Fibroblast of lung (primary cell): ENCODE measurements at regions not wholly inside any gene's neighbourhood (a gene's known extent, or its start where the extent isn't known, plus 50 kb on each side); places are given as distances from the start of the nearest gene placed in this dataset.

Source experiments
- DNase-seq, 2 donors: peaks; one replicate each; pipeline versions ENCODE4 v3.0.0 to v3.0.0-alpha.2; 2010; ENCODE audit warnings: low read depth in 2 of 2
- H2AFZ ChIP-seq: 2 replicates; pipeline ENCODE4 v1.5.1; 2012; ENCODE audit warnings: low read length, control low read depth, inconsistent platforms
- H3K27ac ChIP-seq: 2 replicates; pipeline ENCODE4 v1.5.1; 2011; ENCODE audit warnings: low read length, control low read depth; ENCODE audit not compliant: insufficient read depth
- H3K27me3 ChIP-seq: 2 replicates; pipeline ENCODE4 v1.5.1; 2011; ENCODE audit warnings: mild to moderate bottlenecking, low read length; ENCODE audit not compliant: control insufficient read depth, insufficient read depth
- H3K36me3 ChIP-seq: 2 replicates; pipeline ENCODE4 v1.5.1; 2011; ENCODE audit warnings: low read length; ENCODE audit not compliant: control insufficient read depth, insufficient read depth
- H3K4me1 ChIP-seq: 2 replicates; pipeline ENCODE4 v1.5.1; 2011; ENCODE audit warnings: low read length; ENCODE audit not compliant: control insufficient read depth, insufficient read depth; ENCODE audit errors: extremely low read depth
- H3K4me2 ChIP-seq: 2 replicates; pipeline ENCODE4 v1.5.1; 2011; ENCODE audit warnings: low read length, control low read depth; ENCODE audit not compliant: insufficient read depth; ENCODE audit errors: extremely low read depth
- H3K4me3 ChIP-seq, 4 experiments: fragments of 200-600 bp in 1 of 4; sonication (generic) in 1 of 4; replicated peaks in 1 of 4; 2 replicates each; pipeline ENCODE4 v1.5.1; 2011 to 2016; ENCODE audit warnings: low read length in 4 of 4, low read depth in 3 of 4, mild to moderate bottlenecking in 3 of 4, control low read depth in 2 of 4, inconsistent platforms in 1 of 4, mixed read lengths in 1 of 4; ENCODE audit not compliant: insufficient read depth in 1 of 4; ENCODE audit errors: control extremely low read depth in 1 of 4
- H3K79me2 ChIP-seq: 2 replicates; pipeline ENCODE4 v1.5.1; 2012; ENCODE audit warnings: mild to moderate bottlenecking, low read length, inconsistent platforms; ENCODE audit not compliant: control insufficient read depth, insufficient read depth
- H3K9ac ChIP-seq: 2 replicates; pipeline ENCODE4 v1.5.1; 2011; ENCODE audit warnings: mild to moderate bottlenecking, low read length, control low read depth; ENCODE audit not compliant: insufficient read depth
- H3K9me3 ChIP-seq: 2 replicates; pipeline ENCODE4 v1.5.1; 2012; ENCODE audit warnings: low read depth, low read length; ENCODE audit not compliant: control insufficient read depth, insufficient read depth
- H4K20me1 ChIP-seq: 2 replicates; pipeline ENCODE4 v1.5.1; 2011; ENCODE audit warnings: low read length; ENCODE audit not compliant: control insufficient read depth, insufficient read depth; ENCODE audit errors: extremely low read depth
- EZH2 ChIP-seq: IDR thresholded peaks from 2 replicates; pipeline ENCODE4 v1.5.1; 2012; ENCODE audit warnings: low read length, control low read depth, mild to moderate bottlenecking; ENCODE audit errors: missing control alignments
- TF ChIP-seq, protein P1 (sequence below), 2 donors: IDR thresholded peaks in 1 of 2; conservative IDR thresholded peaks in 1 of 2; 1 replicate in 1 of 2; 2 replicates in 1 of 2; pipeline ENCODE4 v1.5.1; 2011 to 2012; ENCODE audit warnings: low read length in 2 of 2, control low read depth in 1 of 2, inconsistent platforms in 1 of 2, low read depth in 1 of 2, mild to moderate bottlenecking in 1 of 2

DNA sequence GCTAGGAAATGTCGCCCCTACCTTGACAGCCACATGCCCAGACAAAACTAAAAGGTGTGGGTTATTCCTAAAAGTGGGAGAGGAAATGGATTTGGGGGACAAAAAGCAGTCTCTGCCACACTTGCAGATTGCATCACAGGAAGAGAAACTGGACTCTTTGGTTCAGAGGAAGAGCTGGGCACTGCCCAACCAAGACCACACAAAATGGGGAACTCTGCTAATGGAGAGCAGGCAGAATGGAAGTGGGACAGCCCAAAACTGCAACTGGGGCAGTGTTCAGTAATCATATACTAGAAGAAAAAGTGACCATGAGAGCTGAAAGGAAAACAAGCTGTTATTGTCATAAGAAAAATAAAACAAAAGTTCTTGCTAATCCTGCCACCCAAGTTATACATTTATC lies 138.9 kb upstream of the FRMD4B start:
- H3K79me2 ChIP-seq = no peaks in the 10 kb centered on the region
- H3K4me1 ChIP-seq = no peaks in the 10 kb centered on the region
- no peak for DNase-seq
- no peaks in the 10 kb centered on the region for H4K20me1 ChIP-seq
- H2AFZ ChIP-seq = no peak overlapping the region
- H3K36me3 ChIP-seq = no peaks in the 10 kb centered on the region
- no peaks in the 10 kb centered on the region for H3K9me3 ChIP-seq
- no peak overlapping the region for H3K4me3 ChIP-seq
- TF ChIP-seq, protein P1, sequence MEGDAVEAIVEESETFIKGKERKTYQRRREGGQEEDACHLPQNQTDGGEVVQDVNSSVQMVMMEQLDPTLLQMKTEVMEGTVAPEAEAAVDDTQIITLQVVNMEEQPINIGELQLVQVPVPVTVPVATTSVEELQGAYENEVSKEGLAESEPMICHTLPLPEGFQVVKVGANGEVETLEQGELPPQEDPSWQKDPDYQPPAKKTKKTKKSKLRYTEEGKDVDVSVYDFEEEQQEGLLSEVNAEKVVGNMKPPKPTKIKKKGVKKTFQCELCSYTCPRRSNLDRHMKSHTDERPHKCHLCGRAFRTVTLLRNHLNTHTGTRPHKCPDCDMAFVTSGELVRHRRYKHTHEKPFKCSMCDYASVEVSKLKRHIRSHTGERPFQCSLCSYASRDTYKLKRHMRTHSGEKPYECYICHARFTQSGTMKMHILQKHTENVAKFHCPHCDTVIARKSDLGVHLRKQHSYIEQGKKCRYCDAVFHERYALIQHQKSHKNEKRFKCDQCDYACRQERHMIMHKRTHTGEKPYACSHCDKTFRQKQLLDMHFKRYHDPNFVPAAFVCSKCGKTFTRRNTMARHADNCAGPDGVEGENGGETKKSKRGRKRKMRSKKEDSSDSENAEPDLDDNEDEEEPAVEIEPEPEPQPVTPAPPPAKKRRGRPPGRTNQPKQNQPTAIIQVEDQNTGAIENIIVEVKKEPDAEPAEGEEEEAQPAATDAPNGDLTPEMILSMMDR (conservative IDR thresholded peaks at IDR 0.05 in 1 of 2, IDR thresholded peaks at IDR 0.05 in 1 of 2; ENCODE audit: low read depth in 1 of 2, low read length in 2 of 2) = no peak
- no peak for TF ChIP-seq EZH2
- no peak overlapping the region for H3K4me2 ChIP-seq
- H3K27ac ChIP-seq = no peak overlapping the region
- H3K27me3 ChIP-seq = no peaks in the 10 kb centered on the region
- H3K9ac ChIP-seq = no peak overlapping the region

GRCh38 chr3:69521286-69521685 lies 135.4 kb upstream of the FRMD4B start:
- H3K4me2 ChIP-seq = no peak overlapping the region
- H4K20me1 ChIP-seq = no peaks in the 10 kb centered on the region
- H3K9ac ChIP-seq = no peak overlapping the region
- H3K9me3 ChIP-seq = no peaks in the 10 kb centered on the region
- no peak for DNase-seq
- H3K4me3 ChIP-seq = no peak overlapping the region
- H3K79me2 ChIP-seq = no peaks in the 10 kb centered on the region
- no peak overlapping the region for H2AFZ ChIP-seq
- no peaks in the 10 kb centered on the region for H3K4me1 ChIP-seq
- H3K27ac ChIP-seq = no peak overlapping the region
- no peaks in the 10 kb centered on the region for H3K27me3 ChIP-seq
- H3K36me3 ChIP-seq = no peaks in the 10 kb centered on the region
- TF ChIP-seq, protein P1 (conservative IDR thresholded peaks at IDR 0.05 in 1 of 2, IDR thresholded peaks at IDR 0.05 in 1 of 2; ENCODE audit: low read depth in 1 of 2, low read length in 2 of 2) = no peak
- TF ChIP-seq EZH2 = no peak

DNA sequence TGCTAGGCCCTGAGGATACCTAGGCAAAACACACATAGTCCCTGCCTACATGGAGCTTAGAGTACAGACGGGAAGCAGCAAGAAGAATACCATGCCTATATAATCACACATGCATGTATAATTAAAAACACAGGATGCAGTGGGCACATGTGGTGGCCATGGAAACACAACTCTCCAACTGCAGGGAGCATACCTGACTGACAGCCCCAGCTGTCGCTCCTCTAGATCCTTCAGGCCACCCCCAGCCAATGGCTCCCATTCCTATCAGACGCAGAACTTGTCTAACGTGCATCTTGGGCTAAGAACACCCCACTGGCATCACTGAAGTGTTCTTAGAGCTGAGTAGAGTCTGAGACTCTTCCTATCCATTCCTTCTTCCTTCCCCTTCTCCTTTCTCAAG lies 125.5 kb upstream of the FRMD4B start:
- DNase-seq = no peak
- no peak overlapping the region for H2AFZ ChIP-seq
- H3K9ac ChIP-seq = no peak overlapping the region
- H3K9me3 ChIP-seq = no peaks in the 10 kb centered on the region
- no peak overlapping the region for H3K4me3 ChIP-seq
- no peaks in the 10 kb centered on the region for H3K27me3 ChIP-seq
- no peak overlapping the region for H3K27ac ChIP-seq
- no peaks in the 10 kb centered on the region for H4K20me1 ChIP-seq
- no peaks in the 10 kb centered on the region for H3K4me1 ChIP-seq
- no peaks in the 10 kb centered on the region for H3K79me2 ChIP-seq
- H3K36me3 ChIP-seq = no peaks in the 10 kb centered on the region
- TF ChIP-seq, protein P1 (conservative IDR thresholded peaks at IDR 0.05 in 1 of 2, IDR thresholded peaks at IDR 0.05 in 1 of 2; ENCODE audit: low read depth in 1 of 2, low read length in 2 of 2) = no peak
- TF ChIP-seq EZH2 = no peak
- no peak overlapping the region for H3K4me2 ChIP-seq
